Psoas muscle (tissue), 7 donors: ENCODE measurements at regions not wholly inside any gene's neighbourhood (a gene's known extent, or its start where the extent isn't known, plus 50 kb on each side); places are given as distances from the start of the nearest gene placed in this dataset.

Source experiments
- ATAC-seq, 4 donors: fragments of 200-7000 bp; cut with Tn5 transposase; one replicate each; pipeline ENCODE4 v1.9.1; 2020; ENCODE audit warnings: moderate library complexity in 3 of 4, mild to moderate bottlenecking in 2 of 4
- DNase-seq, 2 donors: peaks; one replicate each; pipeline ENCODE4 v3.0.0-alpha.2; 2020
- H3K27ac ChIP-seq: fragments of 200-600 bp; one replicate; pipeline ENCODE4 v1.8.0; 2022
- H3K27me3 ChIP-seq, 3 donors: fragments of 200-600 bp in 1 of 3; one replicate each; pipeline versions ENCODE4 v1.6.1 to v1.8.0; 2013 to 2022; ENCODE audit warnings: low read length in 2 of 3, mild to moderate bottlenecking in 2 of 3, moderate library complexity in 1 of 3; ENCODE audit not compliant: insufficient read depth in 3 of 3
- H3K36me3 ChIP-seq, 2 donors: fragments of 200-600 bp in 1 of 2; one replicate each; pipeline versions ENCODE4 v1.6.1 to v1.8.0; 2013 to 2022; ENCODE audit warnings: low read depth in 1 of 2, mild to moderate bottlenecking in 1 of 2, moderate library complexity in 1 of 2; ENCODE audit not compliant: insufficient read depth in 1 of 2
- H3K4me1 ChIP-seq: fragments of 200-600 bp; one replicate; pipeline ENCODE4 v1.8.0; 2022
- H3K4me3 ChIP-seq: fragments of 200-600 bp; one replicate; pipeline ENCODE4 v1.8.0; 2022; ENCODE audit warnings: mild to moderate bottlenecking
- H3K9me3 ChIP-seq: fragments of 200-600 bp; one replicate; pipeline ENCODE4 v1.8.0; 2022
- CTCF ChIP-seq: fragments of 200-600 bp; IDR thresholded peaks from one replicate; pipeline ENCODE4 v1.8.0; 2022; ENCODE audit warnings: antibody characterized with exemption
- WGBS, 3 donors: extraction: QIAGEN DNeasy Blood & Tissue Kit; methylation state at CpG; one replicate each; pipeline versions ENCODE4 v1.1.6 to v1.1.7; 2013; 5-methylcytosine and 5-hydroxymethylcytosine counted together
- intact Hi-C, 2 donors: fragments of 100-400 bp; cut with DNase I; formaldehyde crosslinking; loops; one replicate each; pipeline versions ENCODE4 v1.11.0 to v1.14.2; 2022
- donor health status: healthy with polysubstance abuse.
- donor health status: DM: no; HTN: no; CAD: no; lungs with moderate emphysema.
- donor health status: Bipolar disorder and iron deficiency.
- donor health status: healthy.
- donor health status: DM: yes; HTN: yes; CAD: no.
- donor health status: DM: no; HTN: no; CAD: no.
- donor health status: DM: yes; HTN: yes; CAD: no.

DNA sequence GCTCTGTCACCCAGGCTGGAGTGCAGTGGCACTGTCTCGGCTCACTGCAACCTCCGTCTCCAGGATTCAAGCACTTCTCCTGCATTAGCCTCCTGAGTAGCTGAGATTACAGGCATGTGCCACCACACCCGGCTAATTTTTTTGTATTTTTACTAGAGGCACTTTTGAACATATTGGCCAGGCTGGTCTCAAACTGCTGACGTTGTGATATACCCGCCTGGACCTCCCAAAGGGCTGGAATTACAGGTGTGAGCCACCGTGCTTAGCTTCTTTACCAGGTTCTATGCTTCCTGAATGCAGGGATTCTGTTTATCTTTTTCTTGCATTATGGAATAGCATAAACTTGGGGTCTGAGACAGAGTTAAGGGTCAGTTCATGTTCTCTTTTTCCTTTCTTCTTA, 317.9 kb upstream of the RBFOX1 start:
- H3K9me3 ChIP-seq = no peaks in the 10 kb centered on the region
- WGBS, 3 donors = 76 to 80% (median 80%) methylated on average over 6 of the region's 6 CpGs
- no peaks in the 10 kb centered on the region for H3K4me1 ChIP-seq
- H3K27ac ChIP-seq = no peak overlapping the region
- DNase-seq = no peak
- no peak for ATAC-seq
- intact Hi-C loops = no loop called here
- no peak overlapping the region for H3K4me3 ChIP-seq
- no peaks in the 10 kb centered on the region for H3K36me3 ChIP-seq
- TF ChIP-seq CTCF = no peak
- peaks cover 0 to 4% (median 0%) of the 10 kb centered on the region in 3 donors for H3K27me3 ChIP-seq

DNA sequence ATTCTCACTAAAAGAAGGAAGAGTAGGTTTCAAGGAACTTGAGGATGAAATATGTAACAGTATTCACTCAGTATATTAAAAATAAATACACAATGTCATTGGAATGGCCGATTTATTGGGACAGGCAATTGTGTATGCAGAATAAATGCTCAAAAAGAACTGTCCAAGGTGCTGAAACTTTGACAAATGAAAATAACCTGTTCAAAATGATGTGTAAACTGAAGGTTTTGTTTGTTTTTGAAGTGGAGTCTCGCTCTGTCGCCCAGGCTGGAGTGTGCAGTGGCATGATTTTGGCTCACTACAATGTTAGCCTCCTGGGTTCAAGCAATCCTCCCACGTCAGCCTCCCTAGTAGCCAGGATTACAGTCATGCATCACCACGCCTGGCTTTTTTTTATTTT, 318.7 kb upstream of the RBFOX1 start:
- ATAC-seq = no peak
- WGBS, 3 donors = 48 to 50% (median 48%) methylated on average over 5 of the region's 5 CpGs
- Histone ChIP-seq H3K4me3 (no peak overlapping the region), H3K36me3 (no peaks in the 10 kb centered on the region), H3K27me3 (peaks cover 0 to 4% (median 0%) of the 10 kb centered on the region in 3 donors), H3K4me1 (no peaks in the 10 kb centered on the region), H3K27ac (no peak overlapping the region), H3K9me3 (no peaks in the 10 kb centered on the region)
- TF ChIP-seq CTCF = no peak
- intact Hi-C loops = no loop called here
- DNase-seq = no peak

DNA sequence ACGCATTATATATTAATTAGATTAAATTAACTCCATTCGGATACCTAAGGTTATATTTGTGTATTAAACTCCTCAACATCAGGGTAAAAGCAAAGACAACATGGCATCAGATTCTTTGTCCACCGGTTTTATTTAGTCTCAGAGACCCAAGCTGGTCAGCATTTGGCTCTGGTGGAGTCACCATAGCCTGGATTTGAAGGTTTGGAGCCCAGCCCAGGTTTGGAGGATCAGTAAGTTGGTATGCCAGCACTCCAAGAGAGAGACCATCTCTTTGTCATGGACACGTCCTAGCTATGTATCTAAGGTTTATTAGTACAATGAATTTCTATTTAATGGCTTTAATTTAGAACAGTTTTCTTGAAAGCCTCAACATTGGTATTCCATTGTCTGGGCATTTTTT, 328.4 kb upstream of the RBFOX1 start:
- ATAC-seq (no peak), DNase-seq (no peak)
- Histone ChIP-seq H3K4me1 (no peaks in the 10 kb centered on the region), H3K36me3 (no peaks in the 10 kb centered on the region), H3K9me3 (no peaks in the 10 kb centered on the region), H3K4me3 (no peak overlapping the region), H3K27me3 (no peaks in the 10 kb centered on the region), H3K27ac (no peak overlapping the region)
- TF ChIP-seq CTCF = no peak
- intact Hi-C loops = no loop called here
- WGBS, 3 donors = 56 to 71% (median 69%) methylated on average over 4 of the region's 4 CpGs

GRCh38 chr16:6993544-6993943, 339.1 kb upstream of the RBFOX1 start:
- Histone ChIP-seq H3K4me1 (no peaks in the 10 kb centered on the region), H3K4me3 (no peak overlapping the region), H3K36me3 (no peaks in the 10 kb centered on the region), H3K27ac (no peak overlapping the region), H3K27me3 (no peaks in the 10 kb centered on the region), H3K9me3 (no peaks in the 10 kb centered on the region)
- WGBS, 3 donors = 17 to 22% (median 18%) methylated on average over 4 of the region's 4 CpGs
- intact Hi-C loops = loop anchor here in 1 of 2 donors (10.0 kb wide), 1 partner anchor 59 kb away; no protein-coding TSS in a partner anchor
- ATAC-seq (no peak), DNase-seq (no peak)
- no peak for TF ChIP-seq CTCF

DNA sequence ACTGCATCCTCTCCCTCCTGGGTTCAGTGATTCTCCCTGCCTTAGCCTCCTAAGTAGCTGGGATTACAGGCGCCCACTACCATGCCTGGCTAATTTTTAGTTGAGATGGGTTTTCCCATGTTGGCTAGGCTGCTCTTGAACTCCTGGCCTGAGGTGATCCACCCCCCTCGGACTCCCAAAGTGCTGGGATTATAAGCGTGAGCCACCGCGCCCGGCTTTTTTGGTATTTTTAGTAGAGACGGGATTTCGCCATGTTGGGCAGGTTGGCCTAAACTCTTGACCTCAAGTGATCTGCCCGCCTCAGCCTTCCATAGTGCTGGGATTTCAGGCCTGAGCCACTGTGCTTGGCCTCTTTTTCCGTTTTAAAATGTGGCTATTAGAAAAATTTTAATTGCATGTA, 343.8 kb upstream of the RBFOX1 start:
- Histone ChIP-seq H3K36me3 (no peaks in the 10 kb centered on the region), H3K27me3 (no peaks in the 10 kb centered on the region), H3K4me3 (no peak overlapping the region), H3K9me3 (no peaks in the 10 kb centered on the region), H3K4me1 (no peaks in the 10 kb centered on the region), H3K27ac (no peak overlapping the region)
- TF ChIP-seq CTCF = no peak
- DNase-seq = no peak
- 86 to 91% (median 87%) methylated on average over 10 of the region's 10 CpGs for WGBS, 3 donors
- intact Hi-C loops = no loop called here
- no peak for ATAC-seq
